GM12878 (cell line): ENCODE measurements at regions not wholly inside any gene's neighbourhood (a gene's known extent, or its start where the extent isn't known, plus 50 kb on each side); places are given as distances from the start of the nearest gene placed in this dataset.

Source experiments
- ATAC-seq: fragments of 200-7000 bp; cut with Tn5 transposase; 3 replicates; pipeline ENCODE4 v1.9.1; 2020; ENCODE audit warnings: mild to moderate bottlenecking, moderate library complexity
- BruUV-seq: library from RNA; stranded (reverse); fragments of 400-500 nt; replicated peaks from 2 replicates; lab custom pipeline; 2021; lab: Mats Ljungman, UMichigan
- CTCF ChIA-PET: fragments of 300-600 bp; sonication (Branson Sonifier 250); formaldehyde crosslinking; extraction: SDS; loops from one replicate; lab custom pipeline; 2021; ENCODE audit warnings: inconsistent platforms; lab: Yijun Ruan, JAX
- POLR2A ChIA-PET: fragments of 350-600 bp; formaldehyde crosslinking; extraction: SDS; loops from one replicate; lab custom pipeline; 2021; ENCODE audit warnings: inconsistent platforms; lab: Charles Lee
- RAD21 ChIA-PET: fragments of 300-600 bp; sonication (Branson Sonifier 250); formaldehyde crosslinking; loops from one replicate; lab custom pipeline; 2023; ENCODE audit warnings: antibody characterized with exemption; ENCODE audit not compliant: unreplicated experiment; lab: Charles Lee
- SMC1A ChIA-PET: fragments of 300-600 bp; sonication (Branson Sonifier 250); formaldehyde crosslinking; loops from one replicate; lab custom pipeline; 2023; ENCODE audit not compliant: unreplicated experiment, uncharacterized antibody; lab: Charles Lee
- DNase-seq: peaks from one replicate; pipeline ENCODE4 v3.0.0-alpha.2; 2011; ENCODE audit warnings: low read depth, low spot score
- FAIRE-seq: peaks from 3 replicates; lab custom pipeline; 2011; peaks lifted over from hg19 to GRCh38; lab: Jason Lieb, UNC
- H2AFZ ChIP-seq: 2 replicates; pipeline ENCODE4 v1.6.0; 2011; ENCODE audit warnings: low read depth, low read length, control low read depth; ENCODE audit not compliant: control insufficient read depth
- H3K27ac ChIP-seq: 2 replicates; pipeline ENCODE4 v1.5.1; 2011; ENCODE audit warnings: control low read depth; ENCODE audit not compliant: control insufficient read depth, insufficient read depth
- H3K27me3 ChIP-seq, 2 experiments: replicated peaks in 1 of 2; 2 replicates each; pipeline versions ENCODE4 v1.6.0 to v1.6.1; 2011; ENCODE audit warnings: low read length in 1 of 2; ENCODE audit not compliant: control insufficient read depth in 2 of 2, insufficient read depth in 2 of 2
- H3K36me3 ChIP-seq, 2 experiments: 2 replicates each; pipeline ENCODE4 v1.5.1; 2011; ENCODE audit warnings: low read length in 1 of 2; ENCODE audit not compliant: control insufficient read depth in 2 of 2, insufficient read depth in 2 of 2
- H3K4me1 ChIP-seq: 2 replicates; pipeline ENCODE4 v1.6.1; 2011; ENCODE audit warnings: mild to moderate bottlenecking, low read length, moderate library complexity, mixed read lengths; ENCODE audit not compliant: control insufficient read depth, insufficient read depth
- H3K4me2 ChIP-seq: 2 replicates; pipeline ENCODE4 v1.6.0; 2011; ENCODE audit warnings: control low read depth; ENCODE audit not compliant: control insufficient read depth, insufficient read depth
- H3K4me3 ChIP-seq: fragments of 200-600 bp; sonication (generic); 2 replicates; pipeline ENCODE4 v1.5.1; 2016
- H3K79me2 ChIP-seq: 2 replicates; pipeline ENCODE4 v1.6.0; 2011; ENCODE audit warnings: low read length; ENCODE audit not compliant: control insufficient read depth, insufficient read depth
- H3K9ac ChIP-seq: 2 replicates; pipeline ENCODE4 v1.8.0; 2011; ENCODE audit warnings: low read length, control low read depth, mixed read lengths; ENCODE audit not compliant: control insufficient read depth, insufficient read depth
- H3K9me3 ChIP-seq: replicated peaks from 3 replicates; pipeline ENCODE4 v1.5.1; 2011; ENCODE audit warnings: mild to moderate bottlenecking, low read length; ENCODE audit not compliant: control insufficient read depth, insufficient read depth
- H4K20me1 ChIP-seq: 2 replicates; pipeline ENCODE4 v1.6.0; 2011; ENCODE audit not compliant: control insufficient read depth, insufficient read depth
- CEBPB ChIP-seq, 2 experiments: fragments of 150-350 bp in 1 of 2; IDR thresholded peaks; 2 replicates each; pipeline ENCODE4 v1.6.1; 2012 to 2014; ENCODE audit warnings: low read depth in 2 of 2, low read length in 2 of 2, borderline replicate concordance in 1 of 2, inconsistent platforms in 1 of 2
- CHD1 ChIP-seq: IDR thresholded peaks from 2 replicates; pipeline ENCODE4 v1.6.1; 2012; ENCODE audit warnings: low read depth, low read length, improper control_type of control experiment
- CHD4 ChIP-seq: fragments of 200-600 bp; sonication (generic); IDR thresholded peaks from 2 replicates; pipeline ENCODE4 v1.6.1; 2016; ENCODE audit warnings: mild to moderate bottlenecking
- DPF2 ChIP-seq: fragments of 450-650 bp; IDR thresholded peaks from 2 replicates; pipeline ENCODE4 v1.6.1; 2017; ENCODE audit warnings: mild to moderate bottlenecking
- E2F4 ChIP-seq: IDR thresholded peaks from 2 replicates; pipeline ENCODE4 v1.6.1; 2012; ENCODE audit warnings: low read depth, low read length, improper control_type of control experiment
- EGR1 ChIP-seq, 2 experiments: IDR thresholded peaks; 1 replicate in 1 of 2; 2 replicates in 1 of 2; pipeline ENCODE4 v1.6.1; 2011 to 2012; ENCODE audit warnings: low read depth in 2 of 2, low read length in 2 of 2, borderline replicate concordance in 1 of 2, mild to moderate bottlenecking in 1 of 2, moderate library complexity in 1 of 2
- ETV6 ChIP-seq, 2 experiments: fragments of 450-650 bp in 1 of 2; IDR thresholded peaks in 1 of 2; conservative IDR thresholded peaks in 1 of 2; 2 replicates each; pipeline ENCODE4 v1.6.1; 2014; ENCODE audit warnings: antibody characterized with exemption in 1 of 2, borderline replicate concordance in 1 of 2, low read depth in 1 of 2, mild to moderate bottlenecking in 1 of 2, moderate library complexity in 1 of 2
- FOXM1 ChIP-seq: IDR thresholded peaks from 2 replicates; pipeline ENCODE4 v1.6.1; 2012; ENCODE audit warnings: low read depth, mild to moderate bottlenecking, inconsistent platforms, low read length, moderate library complexity
- IKZF1 ChIP-seq: fragments of 450-650 bp; conservative IDR thresholded peaks from 2 replicates; pipeline ENCODE4 v1.6.1; 2017; ENCODE audit warnings: antibody characterized with exemption, mild to moderate bottlenecking
- IKZF2 ChIP-seq, 2 experiments: fragments of 450-650 bp; IDR thresholded peaks; 2 replicates each; pipeline ENCODE4 v1.6.1; 2017; ENCODE audit warnings: mild to moderate bottlenecking in 2 of 2, moderate library complexity in 2 of 2
- JUND ChIP-seq: IDR thresholded peaks from 2 replicates; pipeline ENCODE4 v1.6.1; 2012; ENCODE audit warnings: low read depth, mild to moderate bottlenecking, low read length, improper control_type of control experiment, moderate library complexity
- NR2C1 ChIP-seq: fragments of 450-650 bp; IDR thresholded peaks from 2 replicates; pipeline ENCODE4 v1.6.1; 2017; ENCODE audit warnings: antibody characterized with exemption, mild to moderate bottlenecking, moderate library complexity
- POLR2AphosphoS2 ChIP-seq: IDR thresholded peaks from 2 replicates; pipeline ENCODE4 v1.6.1; 2011; ENCODE audit warnings: low read depth, mild to moderate bottlenecking, low read length, improper control_type of control experiment, moderate library complexity
- SMAD1 ChIP-seq: fragments of 450-650 bp; IDR thresholded peaks from 2 replicates; pipeline ENCODE4 v1.6.1; 2018; ENCODE audit warnings: mild to moderate bottlenecking, low read depth; ENCODE audit not compliant: partially characterized antibody
- SP1 ChIP-seq: IDR thresholded peaks from one replicate; pipeline ENCODE4 v1.6.1; 2011; ENCODE audit warnings: low read depth, low read length
- SREBF1 ChIP-seq: IDR thresholded peaks from 2 replicates; pipeline ENCODE4 v1.6.1; 2012; ENCODE audit warnings: mild to moderate bottlenecking, low read length
- ZNF217 ChIP-seq: fragments of 450-650 bp; IDR thresholded peaks from 2 replicates; pipeline ENCODE4 v1.6.1; 2017; ENCODE audit warnings: antibody characterized with exemption, mild to moderate bottlenecking
- ZNF274 ChIP-seq: IDR thresholded peaks from one replicate; pipeline ENCODE4 v1.8.0; 2011; ENCODE audit not compliant: insufficient read length, insufficient read depth
- ZNF622 ChIP-seq: fragments of 450-650 bp; IDR thresholded peaks from 2 replicates; pipeline ENCODE4 v1.6.1; 2017; ENCODE audit warnings: mild to moderate bottlenecking, inconsistent platforms
- ZSCAN29 ChIP-seq: fragments of 450-650 bp; IDR thresholded peaks from 2 replicates; pipeline ENCODE4 v1.6.1; 2017; ENCODE audit warnings: mild to moderate bottlenecking, moderate library complexity
- WGBS: methylation state at CpG from one replicate; pipeline ENCODE4 v1.1.6; 2016; ENCODE audit warnings: low lambda C conversion rate; ENCODE audit not compliant: insufficient replicate concordance, insufficient coverage; ENCODE audit errors: missing lambda C conversion rate; 5-methylcytosine and 5-hydroxymethylcytosine counted together
- in situ Hi-C: fragments of 300-500 bp; cut with MboI; formaldehyde crosslinking; loops from 9 replicates; pipeline ENCODE4 v1.14.3; 2018; ENCODE audit warnings: mixed read lengths
- intact Hi-C: fragments of 100-400 bp; cut with micrococcal nuclease; formaldehyde crosslinking; loops from one replicate; pipeline ENCODE4 v1.14.2; 2022; ENCODE audit not compliant: unreplicated experiment
- TF ChIP-seq, protein P1 (sequence below), 3 experiments: IDR thresholded peaks in 2 of 3; conservative IDR thresholded peaks in 1 of 3; 2 replicates each; pipeline ENCODE4 v1.5.1; 2011; ENCODE audit warnings: low read depth in 3 of 3, low read length in 3 of 3, mild to moderate bottlenecking in 3 of 3, control low read depth in 2 of 3, moderate library complexity in 2 of 3, inconsistent platforms in 1 of 3, mixed read lengths in 1 of 3; ENCODE audit not compliant: control insufficient read depth in 2 of 3, insufficient read depth in 1 of 3; ENCODE audit errors: extremely low read depth in 1 of 3
- TF ChIP-seq, protein P2 (sequence below): fragments of 150-350 bp; IDR thresholded peaks from 2 replicates; pipeline ENCODE4 v1.6.1; 2014; ENCODE audit warnings: mild to moderate bottlenecking, low read depth, low read length

GRCh38 chr6:130575971-130576370, 210.2 kb downstream of the TMEM200A start:
- Histone ChIP-seq H3K4me3 (no peak overlapping the region), H3K79me2 (no peaks in the 10 kb centered on the region), H3K9me3 (no peaks in the 10 kb centered on the region; the same call in 2 of the 3 replicates), H3K9ac (no peak overlapping the region), H3K36me3 (no peaks in the 10 kb centered on the region), H3K4me1 (peaks cover 4% of the 10 kb centered on the region), H2AFZ (no peak overlapping the region), H3K4me2 (peak overlapping the region; percentile 38), H3K27me3 (no peaks in the 10 kb centered on the region), H4K20me1 (no peaks in the 10 kb centered on the region), H3K27ac (no peak overlapping the region)
- ChIA-PET POLR2A (interaction anchor here (0.7 to 3.0 kb wide), 14 partner anchors 10 to 208 kb away, joined by 3 to 14 read pairs (median 3); no protein-coding TSS in a partner anchor), SMC1A (interaction anchor here (0.7 to 3.0 kb wide), 33 partner anchors 10 to 282 kb away, joined by 3 to 53 read pairs (median 6); no protein-coding TSS in a partner anchor), CTCF (interaction anchor here (0.7 to 2.0 kb wide), 15 partner anchors 14 to 254 kb away, joined by 3 to 10 read pairs (median 3); no protein-coding TSS in a partner anchor), RAD21 (interaction anchor here (0.9 to 3.4 kb wide), 16 partner anchors 12 to 209 kb away, joined by 3 to 32 read pairs (median 8); no protein-coding TSS in a partner anchor)
- intact Hi-C loops (loop anchor here (2.0 kb wide), 2 partner anchors 59 to 315 kb away; no protein-coding TSS in a partner anchor), in situ Hi-C loops (no loop called here)
- BruUV-seq, result no TSS peak
- peak; percentile 88 for FAIRE-seq
- DNase-seq, result peak; percentile 87
- ATAC-seq, result peak; percentile 99
- 4% methylated on average over 2 of the region's 2 CpGs for WGBS
- TF ChIP-seq POLR2AphosphoS2 (no peak), ZSCAN29 (no peak), ZNF217 (peak; percentile 9; the same call in 1 of the 2 replicates), ETV6 (conservative IDR thresholded peaks at IDR 0.05 in 1 of 2, IDR thresholded peaks at IDR 0.05 in 1 of 2; ENCODE audit: borderline replicate concordance in 1 of 2, low read depth in 1 of 2) (peak in 1 of 2 experiments; percentile 73; a peak in 1 of 4 replicates), SP1 (no peak), SMAD1 (no peak), EGR1 (IDR thresholded peaks at IDR 0.05; ENCODE audit: borderline replicate concordance in 1 of 2, low read depth in 2 of 2, low read length in 2 of 2) (no peak), ZNF274 (no peak), E2F4 (no peak), FOXM1 (no peak), IKZF2 (IDR thresholded peaks at IDR 0.05) (peak; percentile 95 to 96), IKZF1 (peak; percentile 91), CEBPB (IDR thresholded peaks at IDR 0.05; ENCODE audit: borderline replicate concordance in 1 of 2, low read depth in 2 of 2, low read length in 2 of 2) (no peak), CHD4 (no peak), DPF2 (0 out of 2 replicates have a peak, but pooled peaks have one; percentile 76), NR2C1 (no peak; the same call in 1 of the 2 replicates), CHD1 (no peak), ZNF622 (no peak), SREBF1 (no peak), JUND (no peak)
- TF ChIP-seq, protein P1, sequence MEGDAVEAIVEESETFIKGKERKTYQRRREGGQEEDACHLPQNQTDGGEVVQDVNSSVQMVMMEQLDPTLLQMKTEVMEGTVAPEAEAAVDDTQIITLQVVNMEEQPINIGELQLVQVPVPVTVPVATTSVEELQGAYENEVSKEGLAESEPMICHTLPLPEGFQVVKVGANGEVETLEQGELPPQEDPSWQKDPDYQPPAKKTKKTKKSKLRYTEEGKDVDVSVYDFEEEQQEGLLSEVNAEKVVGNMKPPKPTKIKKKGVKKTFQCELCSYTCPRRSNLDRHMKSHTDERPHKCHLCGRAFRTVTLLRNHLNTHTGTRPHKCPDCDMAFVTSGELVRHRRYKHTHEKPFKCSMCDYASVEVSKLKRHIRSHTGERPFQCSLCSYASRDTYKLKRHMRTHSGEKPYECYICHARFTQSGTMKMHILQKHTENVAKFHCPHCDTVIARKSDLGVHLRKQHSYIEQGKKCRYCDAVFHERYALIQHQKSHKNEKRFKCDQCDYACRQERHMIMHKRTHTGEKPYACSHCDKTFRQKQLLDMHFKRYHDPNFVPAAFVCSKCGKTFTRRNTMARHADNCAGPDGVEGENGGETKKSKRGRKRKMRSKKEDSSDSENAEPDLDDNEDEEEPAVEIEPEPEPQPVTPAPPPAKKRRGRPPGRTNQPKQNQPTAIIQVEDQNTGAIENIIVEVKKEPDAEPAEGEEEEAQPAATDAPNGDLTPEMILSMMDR (IDR thresholded peaks at IDR 0.05 in 2 of 3, conservative IDR thresholded peaks at IDR 0.05 in 1 of 3; ENCODE audit: control insufficient read depth in 2 of 3, extremely low read depth in 1 of 3, insufficient read depth in 1 of 3, low read depth in 3 of 3, low read length in 3 of 3), result no peak
- TF ChIP-seq, protein P2, sequence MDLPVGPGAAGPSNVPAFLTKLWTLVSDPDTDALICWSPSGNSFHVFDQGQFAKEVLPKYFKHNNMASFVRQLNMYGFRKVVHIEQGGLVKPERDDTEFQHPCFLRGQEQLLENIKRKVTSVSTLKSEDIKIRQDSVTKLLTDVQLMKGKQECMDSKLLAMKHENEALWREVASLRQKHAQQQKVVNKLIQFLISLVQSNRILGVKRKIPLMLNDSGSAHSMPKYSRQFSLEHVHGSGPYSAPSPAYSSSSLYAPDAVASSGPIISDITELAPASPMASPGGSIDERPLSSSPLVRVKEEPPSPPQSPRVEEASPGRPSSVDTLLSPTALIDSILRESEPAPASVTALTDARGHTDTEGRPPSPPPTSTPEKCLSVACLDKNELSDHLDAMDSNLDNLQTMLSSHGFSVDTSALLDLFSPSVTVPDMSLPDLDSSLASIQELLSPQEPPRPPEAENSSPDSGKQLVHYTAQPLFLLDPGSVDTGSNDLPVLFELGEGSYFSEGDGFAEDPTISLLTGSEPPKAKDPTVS, result no peak
